HG03103 (cell line): ENCODE measurements at regions not wholly inside any gene's neighbourhood (a gene's known extent, or its start where the extent isn't known, plus 50 kb on each side); places are given as distances from the start of the nearest gene placed in this dataset.

Experiments used
- ATAC-seq: cut with Tn5 transposase; IDR thresholded peaks from one replicate; pipeline ENCODE4 v1.9.1; 2021; ENCODE audit warnings: low read depth; ENCODE audit not compliant: unreplicated experiment

DNA sequence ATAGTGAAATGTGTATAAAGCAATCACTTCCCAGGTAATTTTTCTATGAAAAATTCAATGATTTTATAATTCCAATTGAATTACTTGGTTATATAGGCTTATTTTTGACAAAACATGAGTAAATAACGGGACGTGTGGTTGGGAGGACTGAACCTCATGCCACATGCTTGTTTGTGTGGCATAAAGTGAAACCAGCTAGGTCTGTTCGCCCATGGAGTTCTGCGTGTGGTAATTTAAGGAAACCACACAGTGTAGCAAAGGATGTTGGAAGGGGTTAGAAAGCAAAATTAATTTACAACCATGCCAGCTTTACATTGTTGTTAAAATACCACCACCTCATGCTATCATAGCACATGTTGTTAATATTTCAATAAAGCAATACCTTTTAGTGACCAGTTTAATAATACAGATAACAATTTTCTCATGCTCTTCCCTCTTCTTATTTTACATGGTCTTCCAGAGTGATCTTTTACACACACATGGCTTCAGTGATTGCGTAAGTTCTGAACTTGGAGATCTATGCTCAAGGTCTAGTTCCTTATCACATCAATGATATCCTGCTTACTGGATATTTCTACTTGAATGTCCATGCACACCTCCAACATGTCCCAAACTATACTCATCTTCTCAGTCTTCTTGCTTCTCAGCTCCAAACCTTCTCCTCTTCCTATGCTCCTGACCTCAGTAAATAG, 156.4 kb upstream of the ITGA4 start:
- ATAC-seq, result no peak

DNA sequence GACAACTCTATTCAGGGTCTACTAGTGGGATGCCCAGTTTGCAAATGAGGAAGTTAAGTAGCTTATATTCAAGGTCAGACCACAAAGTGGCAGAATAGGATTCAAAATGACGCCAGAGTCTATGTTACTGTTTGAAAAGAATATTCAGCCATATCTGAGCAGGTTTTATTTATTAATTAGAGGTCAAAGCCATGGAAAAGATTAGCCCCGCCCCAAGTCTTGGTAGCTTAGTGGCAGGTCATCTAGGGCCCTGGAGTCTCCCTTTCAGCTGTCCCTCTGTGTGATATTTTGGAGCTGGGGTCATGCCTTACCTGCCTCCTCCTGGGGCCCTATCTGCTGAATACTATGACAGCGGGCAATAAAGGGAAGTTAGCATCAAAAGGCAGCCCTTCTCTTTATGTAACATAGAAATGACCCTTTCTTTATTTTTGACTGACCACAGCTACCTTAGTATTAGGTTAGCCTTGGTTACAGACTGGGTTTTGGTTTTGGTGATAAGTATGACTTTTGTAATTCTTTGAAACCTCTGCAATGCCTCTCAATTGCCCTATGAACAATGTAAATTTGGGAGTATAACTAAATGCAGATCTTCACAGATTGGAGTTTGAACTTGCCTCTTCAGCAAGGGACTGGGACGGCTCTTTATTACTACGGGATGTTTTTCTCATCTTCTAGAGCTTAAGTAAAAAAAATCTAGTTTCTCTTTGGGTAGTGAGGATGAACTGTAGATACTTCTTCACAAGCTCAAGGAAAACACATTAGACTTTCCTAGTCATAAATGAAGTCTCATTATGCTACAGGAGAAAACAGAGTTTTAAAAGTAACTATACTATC, 153.0 kb upstream of the ITGA4 start:
- ATAC-seq, result no peak

DNA sequence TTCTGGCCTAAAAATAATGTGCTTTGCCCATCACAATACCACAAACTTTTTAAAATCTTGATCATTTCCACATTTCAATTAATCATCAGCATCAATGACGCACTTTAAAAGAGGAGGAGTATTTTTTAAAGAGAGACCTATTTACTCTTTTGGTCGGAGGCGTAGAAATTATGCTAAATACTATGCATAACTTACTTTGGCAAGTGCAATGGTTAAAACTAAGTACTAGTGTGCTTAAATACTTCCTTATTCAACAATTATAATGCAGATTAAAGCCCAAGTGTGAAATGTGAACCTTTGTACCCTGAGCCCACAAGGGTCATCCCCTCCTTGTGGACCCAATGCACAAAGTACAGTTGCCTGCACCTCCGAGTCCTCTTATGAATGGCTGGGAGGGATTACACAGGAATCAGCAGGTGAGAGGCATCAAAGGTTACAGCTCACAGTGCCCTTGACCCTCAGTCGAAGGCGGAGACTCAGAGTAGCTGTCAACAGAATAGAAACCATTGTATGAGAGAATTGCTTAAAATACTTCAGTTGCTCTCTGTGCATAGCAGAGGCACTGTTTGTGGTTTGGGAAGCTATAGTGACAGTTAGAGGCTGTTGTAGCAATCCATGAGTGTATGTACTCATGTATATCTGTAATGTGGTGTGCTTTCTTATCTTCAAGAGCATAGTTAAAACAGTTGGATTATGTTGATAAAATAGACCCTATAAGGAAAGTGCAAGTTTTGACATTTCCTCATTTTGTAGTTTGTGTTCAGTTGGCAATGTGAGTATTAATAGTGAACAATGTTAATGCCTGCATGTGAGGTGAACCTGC, 151.7 kb upstream of the ITGA4 start:
- ATAC-seq, result peak; percentile 83

DNA sequence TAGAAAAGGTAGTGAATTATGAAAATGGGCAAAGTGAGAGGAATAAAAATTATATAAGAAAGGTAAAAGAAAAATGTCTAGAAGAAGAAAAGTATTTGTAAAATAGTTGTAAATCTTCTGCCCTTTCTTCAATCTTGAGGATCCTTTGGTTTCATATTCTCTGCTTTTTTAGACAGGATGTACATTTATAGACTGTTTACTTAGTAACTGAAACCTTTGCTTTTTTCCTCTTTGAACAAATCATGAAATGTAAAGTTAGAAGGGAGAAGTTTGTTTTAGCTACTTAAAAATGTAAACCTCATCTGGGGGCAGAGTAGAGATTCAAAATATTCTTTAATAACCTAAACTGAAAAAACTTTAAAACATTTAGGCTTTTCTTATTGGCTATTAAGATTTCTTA, 150.4 kb upstream of the ITGA4 start:
- no peak for ATAC-seq

DNA sequence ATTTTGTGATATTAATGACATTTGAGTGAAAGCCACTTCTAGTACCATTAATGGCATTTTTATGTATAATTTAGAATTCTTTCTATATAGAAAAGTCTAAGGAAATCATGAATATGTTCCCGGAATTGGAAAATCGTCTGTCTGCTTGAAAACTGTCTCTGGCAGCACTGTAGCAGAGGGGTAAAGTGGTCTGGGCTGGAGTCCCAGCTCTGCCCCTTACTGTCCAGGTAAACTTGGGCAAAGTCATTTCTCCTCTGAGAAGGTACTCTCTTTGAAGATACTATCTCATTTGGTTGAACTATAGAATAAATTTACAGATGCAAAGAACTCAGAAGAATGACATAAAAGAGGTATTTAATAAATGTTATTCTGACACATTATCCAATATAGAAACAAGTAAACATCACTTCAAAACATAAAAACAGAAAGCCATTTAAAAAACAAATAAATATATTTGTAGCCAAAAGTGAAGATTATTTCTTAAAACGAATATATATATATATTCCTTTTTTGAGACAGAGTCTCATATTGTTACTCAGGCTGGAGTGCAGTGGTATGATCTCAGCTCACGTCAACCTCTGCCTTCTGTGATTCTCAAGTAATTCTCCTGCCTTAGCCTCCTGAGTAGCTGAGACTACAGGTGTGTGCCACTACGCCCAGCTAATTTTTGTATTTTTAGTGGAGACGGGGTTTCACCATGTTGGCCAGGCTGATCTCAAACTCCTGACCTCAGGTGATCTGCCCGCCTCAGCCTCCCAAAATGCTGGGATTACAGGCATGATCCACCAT, 149.8 kb upstream of the ITGA4 start:
- no peak for ATAC-seq

DNA sequence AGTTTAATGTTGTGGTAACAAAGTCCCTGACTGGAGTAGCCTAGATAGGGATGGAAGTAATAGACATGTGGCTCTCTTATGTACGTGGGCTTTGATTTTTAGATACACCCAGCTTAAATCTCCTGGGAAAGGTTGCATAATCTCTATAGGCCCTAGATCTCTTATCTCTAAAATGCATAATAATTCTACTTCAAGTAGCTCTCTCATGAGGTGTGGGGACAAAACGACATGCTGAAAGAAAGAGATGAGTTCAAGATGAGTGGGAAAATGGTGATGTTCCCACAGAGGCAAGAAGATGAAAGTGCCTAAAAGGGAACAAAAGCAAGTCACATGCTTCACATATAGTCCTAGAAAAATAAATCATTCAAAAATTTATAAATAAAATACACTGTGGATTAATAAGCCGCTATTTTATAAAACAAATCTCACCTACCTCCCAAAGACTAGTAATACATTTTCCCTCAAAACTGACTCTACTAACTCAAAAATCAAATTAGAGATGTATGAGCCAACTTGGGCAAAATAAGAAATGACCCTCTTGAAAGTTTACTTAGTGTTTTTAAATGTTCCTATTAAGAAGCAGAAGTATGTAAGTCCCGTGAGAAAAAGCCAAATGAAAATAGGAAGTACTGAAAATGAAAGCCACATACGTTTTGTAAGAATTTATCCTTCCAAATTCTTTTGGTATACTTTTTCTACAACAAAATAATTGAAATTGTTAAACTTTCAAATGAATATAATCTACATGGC, 148.2 kb upstream of the ITGA4 start:
- ATAC-seq, result no peak

DNA sequence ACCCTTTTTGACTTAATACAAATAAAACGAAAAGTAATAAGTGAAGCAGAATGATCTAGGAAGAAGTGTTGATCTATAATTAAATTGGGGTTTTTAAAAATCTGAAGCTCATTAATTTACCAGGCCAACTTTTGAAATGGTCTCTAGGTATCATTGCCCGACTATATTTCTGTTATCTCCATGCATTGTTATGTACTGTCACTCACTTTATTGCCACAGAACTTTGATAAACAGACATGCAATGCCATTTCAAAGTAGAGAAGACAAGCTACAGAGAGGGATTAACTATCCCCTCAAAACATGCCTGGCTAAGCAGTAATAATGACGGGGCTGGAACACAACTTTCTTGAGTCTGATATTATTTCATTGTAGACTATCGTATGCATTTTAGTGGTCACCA, 147.6 kb upstream of the ITGA4 start:
- ATAC-seq, result no peak

DNA sequence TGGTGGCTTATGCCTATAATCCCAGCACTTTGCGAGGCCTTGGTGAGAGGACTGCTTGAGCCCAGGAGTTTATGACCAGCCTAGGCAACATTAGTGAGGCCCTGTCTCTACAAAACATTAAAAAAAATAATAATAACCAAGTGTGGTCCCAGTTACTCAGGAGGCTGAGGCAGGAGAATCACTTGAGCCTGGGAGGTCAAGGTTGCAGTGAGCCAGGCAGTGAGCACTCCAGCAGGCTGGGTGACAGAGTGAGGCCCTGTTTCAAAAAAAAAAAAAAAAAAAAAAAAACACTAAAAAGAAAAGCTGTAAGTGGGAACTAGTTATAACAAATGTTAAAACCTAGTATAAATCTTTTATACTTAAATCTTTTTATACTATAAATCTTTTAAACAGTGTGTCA, 146.2 kb upstream of the ITGA4 start:
- no peak for ATAC-seq

DNA sequence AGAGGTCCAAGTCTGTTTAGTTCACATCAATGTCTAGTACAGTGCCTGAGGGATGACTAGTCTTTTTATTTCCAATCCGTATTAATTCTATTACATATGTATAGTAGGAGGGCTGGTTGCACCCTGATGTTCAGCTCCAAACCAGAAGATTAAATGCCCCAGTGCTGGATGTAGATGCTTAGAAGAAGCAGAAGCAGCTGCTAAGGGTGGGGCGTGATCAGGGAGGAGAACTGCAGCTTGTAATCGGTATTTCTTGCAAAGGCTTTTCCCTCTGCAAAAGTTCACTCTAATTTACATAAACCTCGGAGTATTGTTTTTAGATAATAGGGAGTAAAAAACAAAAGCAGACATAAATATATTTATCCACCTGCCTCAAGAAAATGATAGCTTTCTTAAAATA, 145.3 kb upstream of the ITGA4 start:
- ATAC-seq, result no peak

DNA sequence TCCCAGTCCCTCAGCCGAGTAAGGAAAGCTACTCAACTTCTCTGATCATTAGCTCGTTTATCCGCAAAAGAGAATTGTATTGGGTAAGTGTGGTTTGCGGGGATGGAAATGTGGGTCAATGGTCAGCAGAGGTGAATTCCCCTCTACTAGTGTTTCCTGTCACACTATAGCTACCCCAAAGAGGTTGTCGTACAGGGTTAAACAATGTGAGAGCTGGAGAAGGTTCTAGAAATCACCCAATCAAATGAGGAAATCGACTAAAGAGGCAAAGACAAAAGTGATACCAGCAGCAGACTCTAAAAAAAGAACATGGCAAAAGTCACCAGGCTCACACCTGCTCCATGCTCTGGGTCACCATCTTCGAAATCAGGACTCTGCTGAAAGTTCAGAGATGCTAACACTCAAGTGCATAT, 144.7 kb upstream of the ITGA4 start:
- peak; percentile 79 for ATAC-seq

DNA sequence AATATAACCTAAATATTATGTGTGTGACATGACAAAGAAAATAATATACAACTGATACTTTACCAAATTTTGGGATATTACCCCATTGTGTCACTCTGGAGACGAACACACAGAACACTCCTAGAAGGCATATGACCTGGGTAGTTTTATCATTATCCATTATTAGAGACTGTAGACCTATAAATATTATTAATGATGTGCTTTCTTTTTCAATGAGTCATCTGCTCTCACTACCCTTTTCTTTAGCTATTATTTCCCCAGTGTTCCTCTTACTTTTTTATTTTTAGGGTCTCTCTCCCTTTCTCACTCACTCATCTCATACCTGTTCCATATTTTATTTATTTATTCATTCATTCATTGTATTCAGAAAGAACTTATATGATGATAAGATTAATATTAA, 143.3 kb upstream of the ITGA4 start:
- ATAC-seq, result no peak

DNA sequence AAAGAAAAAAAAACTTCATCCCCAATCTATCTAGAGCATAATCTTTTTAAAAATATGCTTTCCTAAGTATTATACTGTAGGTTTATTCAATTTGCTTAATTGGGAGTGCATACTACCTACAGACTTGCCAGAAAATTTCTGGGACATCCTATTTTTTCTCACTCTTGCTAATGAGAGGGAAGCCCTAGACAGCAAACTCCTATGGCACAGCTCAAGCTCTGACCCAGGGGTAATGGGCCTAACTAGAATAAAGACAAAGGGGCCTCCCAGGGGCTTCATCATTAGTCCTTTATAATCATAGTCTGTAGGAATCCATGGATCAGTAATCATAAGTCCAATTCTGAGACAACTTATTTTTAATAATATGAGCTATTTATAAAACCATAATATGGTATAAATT, 142.6 kb upstream of the ITGA4 start:
- no peak for ATAC-seq

DNA sequence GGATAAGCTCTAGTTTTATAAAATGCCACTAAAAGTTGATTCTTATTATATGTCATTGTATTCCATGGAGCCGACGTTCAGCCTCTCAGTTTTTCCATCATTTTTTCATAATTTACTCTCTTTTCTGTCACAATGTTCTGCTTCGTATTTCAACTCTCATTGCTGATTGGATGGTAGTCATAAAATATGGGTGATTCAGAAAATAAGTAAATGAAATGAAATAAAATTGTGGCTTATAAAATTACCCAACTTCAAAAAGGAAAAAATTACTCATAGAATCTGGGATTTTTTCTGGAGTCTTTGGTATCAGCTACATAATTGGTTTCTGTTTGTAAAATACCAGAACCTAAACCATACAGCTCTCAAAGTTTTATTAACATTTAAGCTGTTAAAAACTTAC, 139.7 kb upstream of the ITGA4 start:
- no peak for ATAC-seq

DNA sequence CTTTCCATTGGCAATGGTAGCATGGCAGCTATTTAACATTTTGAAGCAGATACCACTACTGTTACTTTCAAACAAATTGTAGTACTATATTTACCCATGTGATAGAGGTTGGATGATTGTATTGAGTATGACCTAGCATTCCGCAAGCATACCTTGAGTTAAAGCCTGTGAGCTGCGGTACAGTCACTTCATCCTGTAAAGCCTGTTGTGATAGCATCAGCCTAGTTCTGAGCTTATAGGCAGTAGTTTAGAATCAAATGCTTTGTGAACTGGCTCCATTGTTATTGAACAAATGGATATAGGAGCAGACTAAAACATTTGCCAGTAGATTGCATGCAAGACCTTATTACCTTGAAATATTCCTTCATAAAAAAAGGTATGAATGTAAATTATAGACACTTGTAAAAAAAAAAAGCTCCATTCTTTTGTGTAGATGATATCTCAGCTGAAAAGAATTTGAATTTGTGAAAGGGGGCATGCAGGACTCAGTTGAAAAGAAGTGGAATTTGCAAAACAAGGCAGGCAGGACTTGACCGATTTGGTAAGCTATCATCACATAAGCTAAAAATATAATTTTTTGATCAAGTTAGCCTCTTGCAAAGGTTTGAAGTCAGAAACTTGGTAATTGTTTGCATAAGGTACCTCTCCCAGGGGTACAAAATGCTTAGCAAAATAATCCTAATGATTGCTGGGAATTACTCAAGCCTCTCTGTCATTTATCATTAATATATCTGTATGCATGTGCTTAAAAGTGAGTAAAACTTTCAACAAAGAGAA, 138.5 kb upstream of the ITGA4 start:
- ATAC-seq, result no peak

DNA sequence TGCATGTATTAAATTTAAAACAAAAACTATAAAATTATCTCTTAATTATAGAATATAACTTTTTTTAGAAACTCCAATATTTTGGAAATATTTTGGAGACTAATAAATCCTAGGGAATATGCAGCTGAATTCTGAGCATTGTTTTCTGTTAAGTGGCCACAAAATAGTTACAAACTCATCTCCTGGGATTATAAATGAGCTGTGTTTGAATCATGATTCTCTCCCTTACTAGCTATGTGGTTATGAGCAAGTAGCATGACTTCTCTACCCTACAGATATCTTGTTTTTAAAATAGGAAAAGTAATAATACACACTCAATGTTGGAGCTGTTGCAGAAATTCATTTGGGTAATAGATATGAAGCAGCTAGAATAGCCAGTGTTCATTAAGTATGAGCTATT, 137.9 kb upstream of the ITGA4 start:
- ATAC-seq, result no peak

DNA sequence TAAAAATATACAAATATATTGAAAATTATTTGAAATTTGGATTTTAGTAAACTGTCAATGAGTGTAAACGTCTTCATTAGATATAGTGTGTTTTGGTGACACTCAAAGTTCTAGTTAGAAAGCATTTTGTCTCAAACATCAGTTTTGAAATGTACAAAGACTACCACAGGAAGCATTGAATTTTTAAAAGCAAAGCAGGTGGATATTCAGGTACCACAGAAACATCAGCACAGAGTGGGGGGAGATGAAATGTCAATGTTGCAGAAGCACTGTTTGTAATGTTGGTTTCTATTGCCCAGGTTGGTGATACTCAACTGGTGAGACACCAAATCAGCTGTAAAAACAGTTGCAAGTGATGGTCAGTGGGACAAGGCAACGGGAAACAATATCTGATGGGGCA, 136.5 kb upstream of the ITGA4 start:
- no peak for ATAC-seq

DNA sequence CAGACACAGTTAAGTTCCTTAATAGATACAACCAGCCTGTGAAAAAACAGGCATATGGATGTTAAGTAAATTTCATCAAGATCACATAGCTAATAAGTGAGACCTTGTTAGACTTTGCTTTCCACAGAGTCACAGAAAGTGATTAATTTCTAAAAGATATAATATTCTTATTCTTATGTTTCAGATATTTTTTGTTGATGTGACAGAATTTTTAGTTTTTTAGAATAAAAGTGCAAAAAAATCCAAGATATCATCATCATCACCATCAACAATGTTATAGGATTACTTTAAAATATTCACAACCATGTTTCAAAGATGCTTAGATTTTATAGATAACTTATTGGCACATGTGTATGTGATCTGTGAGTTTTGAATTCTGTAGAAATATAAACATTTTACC, 132.3 kb upstream of the ITGA4 start:
- no peak for ATAC-seq

DNA sequence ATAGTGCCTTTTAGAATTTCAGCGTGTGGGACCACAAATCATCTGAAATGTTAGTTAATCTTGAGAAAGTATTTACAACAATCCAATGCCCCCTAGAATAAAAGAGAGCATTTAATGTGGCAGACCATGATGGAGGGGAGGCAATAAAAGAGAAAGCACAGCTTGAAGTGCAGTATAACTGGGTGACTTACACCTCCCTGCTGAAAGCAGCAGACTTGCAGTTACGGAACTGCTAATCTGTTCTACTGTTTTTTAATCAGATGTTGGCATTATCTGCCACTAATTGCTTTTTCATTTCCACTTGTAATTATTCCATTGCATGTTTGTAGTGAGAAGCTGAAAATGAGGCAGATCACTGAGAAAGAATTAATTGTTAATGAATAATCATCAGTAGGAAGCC, 130.5 kb upstream of the ITGA4 start:
- ATAC-seq, result no peak

DNA sequence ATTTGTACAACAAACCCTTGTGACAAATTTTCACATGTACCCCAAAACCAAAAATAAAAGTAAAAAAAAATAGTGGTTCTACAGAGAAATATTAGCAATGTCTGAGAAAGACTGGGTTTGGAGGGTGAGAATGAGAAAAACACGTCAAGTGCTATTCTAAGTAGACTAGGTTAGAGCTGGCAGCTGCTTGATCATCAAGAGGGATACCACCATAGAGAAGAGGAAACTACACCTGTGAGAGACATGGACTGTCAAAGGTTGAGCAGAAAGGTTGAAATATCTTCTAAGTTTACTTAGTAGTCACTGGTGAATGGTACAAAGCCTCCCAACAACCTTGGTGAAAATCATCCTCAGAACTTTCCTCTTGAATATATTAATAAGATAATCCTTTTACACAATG, 126.9 kb upstream of the ITGA4 start:
- no peak for ATAC-seq
